Epithelial cell of esophagus (primary cell): ENCODE measurements at regions not wholly inside any gene's neighbourhood (a gene's known extent, or its start where the extent isn't known, plus 50 kb on each side); places are given as distances from the start of the nearest gene placed in this dataset.

Source experiments
- DNase-seq: peaks from one replicate; pipeline ENCODE4 v3.0.0; 2010; ENCODE audit warnings: low read depth
- H3K4me3 ChIP-seq: 2 replicates; pipeline ENCODE4 v1.5.1; 2011; ENCODE audit warnings: mild to moderate bottlenecking, low read length, control low read depth
- TF ChIP-seq, protein P1 (sequence below): IDR thresholded peaks from 2 replicates; pipeline ENCODE4 v1.5.1; 2011; ENCODE audit warnings: low read depth, mild to moderate bottlenecking, low read length, control low read depth, inconsistent platforms; ENCODE audit not compliant: insufficient read depth; ENCODE audit errors: missing control alignments

DNA sequence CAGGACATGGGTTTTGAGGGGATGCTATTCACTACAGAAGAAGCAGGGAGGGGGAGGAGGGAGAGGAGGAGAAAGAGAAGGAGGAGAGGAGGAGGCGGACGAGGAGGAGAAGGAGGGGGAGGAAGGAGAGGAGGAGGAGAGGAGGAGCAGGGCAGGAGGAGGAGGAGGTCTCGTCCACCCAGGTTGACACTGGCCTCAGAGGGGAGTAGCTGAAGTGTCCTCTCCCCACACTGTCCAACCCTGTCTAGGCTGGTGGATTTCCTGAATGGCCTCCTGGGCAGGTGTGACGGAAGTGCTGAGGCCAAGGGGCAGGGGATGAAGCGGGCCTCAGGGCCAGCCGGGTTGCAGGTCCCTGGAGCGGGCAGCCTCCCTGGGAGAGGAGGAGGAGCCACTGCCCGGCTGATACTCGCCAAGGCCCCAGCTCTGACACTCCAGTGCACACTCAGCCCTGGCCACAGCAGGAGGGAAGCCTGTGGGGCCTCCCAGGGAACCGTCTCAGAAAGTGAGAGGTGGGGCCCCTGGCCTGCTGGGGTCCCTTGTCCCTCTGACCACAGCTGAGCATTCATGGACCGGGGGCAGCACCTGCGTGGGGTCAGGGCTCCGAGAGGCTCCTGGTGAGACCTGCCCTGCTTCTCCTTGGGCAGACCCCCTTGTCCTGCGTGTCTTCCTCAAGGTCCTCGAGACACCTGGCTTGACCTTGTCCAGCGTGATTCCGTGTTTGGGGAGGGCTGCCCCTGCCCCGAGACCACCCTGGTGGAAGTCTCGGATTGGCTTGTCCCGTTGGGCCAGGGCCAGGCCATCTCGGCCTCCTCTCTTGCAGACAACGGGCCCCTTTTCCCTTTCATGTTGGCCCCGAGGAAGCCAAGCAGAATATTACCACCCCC, 200.6 kb upstream of the CIBAR2 start:
- DNase-seq: no peak
- H3K4me3 ChIP-seq: no peak overlapping the region
- TF ChIP-seq, protein P1, sequence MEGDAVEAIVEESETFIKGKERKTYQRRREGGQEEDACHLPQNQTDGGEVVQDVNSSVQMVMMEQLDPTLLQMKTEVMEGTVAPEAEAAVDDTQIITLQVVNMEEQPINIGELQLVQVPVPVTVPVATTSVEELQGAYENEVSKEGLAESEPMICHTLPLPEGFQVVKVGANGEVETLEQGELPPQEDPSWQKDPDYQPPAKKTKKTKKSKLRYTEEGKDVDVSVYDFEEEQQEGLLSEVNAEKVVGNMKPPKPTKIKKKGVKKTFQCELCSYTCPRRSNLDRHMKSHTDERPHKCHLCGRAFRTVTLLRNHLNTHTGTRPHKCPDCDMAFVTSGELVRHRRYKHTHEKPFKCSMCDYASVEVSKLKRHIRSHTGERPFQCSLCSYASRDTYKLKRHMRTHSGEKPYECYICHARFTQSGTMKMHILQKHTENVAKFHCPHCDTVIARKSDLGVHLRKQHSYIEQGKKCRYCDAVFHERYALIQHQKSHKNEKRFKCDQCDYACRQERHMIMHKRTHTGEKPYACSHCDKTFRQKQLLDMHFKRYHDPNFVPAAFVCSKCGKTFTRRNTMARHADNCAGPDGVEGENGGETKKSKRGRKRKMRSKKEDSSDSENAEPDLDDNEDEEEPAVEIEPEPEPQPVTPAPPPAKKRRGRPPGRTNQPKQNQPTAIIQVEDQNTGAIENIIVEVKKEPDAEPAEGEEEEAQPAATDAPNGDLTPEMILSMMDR: no peak

- TF ChIP-seq, protein P1: no peak
- H3K4me3 ChIP-seq: no peak overlapping the region
- DNase-seq: peak; percentile 59
Measured at GRCh38 chr16:85313526-85314301, 201.4 kb upstream of the CIBAR2 start.

- no peak overlapping the region for H3K4me3 ChIP-seq
- DNase-seq: no peak
- TF ChIP-seq, protein P1: no peak
Measured at GRCh38 chr16:85314512-85314971, 202.3 kb upstream of the CIBAR2 start.

DNA sequence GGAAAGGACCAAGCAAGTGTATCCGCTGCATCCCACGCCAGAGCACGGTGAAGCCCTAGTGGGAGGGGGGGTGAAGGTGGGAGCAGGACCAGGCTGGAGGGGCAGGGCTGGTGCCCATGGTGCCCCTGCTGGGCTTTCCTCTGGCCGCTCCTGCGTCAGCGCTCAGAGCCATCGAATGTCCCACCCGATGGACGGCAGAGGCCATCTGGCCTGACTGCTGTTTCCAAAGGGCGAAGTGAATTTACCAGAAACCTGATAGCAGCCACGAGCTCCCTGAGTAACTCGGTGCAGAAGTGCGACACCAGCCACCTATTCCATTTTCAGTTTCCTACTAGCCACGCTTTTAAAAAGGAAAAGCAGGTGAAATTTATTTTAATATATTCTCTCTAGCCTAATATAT, 203.6 kb upstream of the CIBAR2 start:
- TF ChIP-seq, protein P1: no peak
- H3K4me3 ChIP-seq: no peak overlapping the region
- DNase-seq: no peak

- no peak overlapping the region for H3K4me3 ChIP-seq
- TF ChIP-seq, protein P1: peak; percentile 82
- DNase-seq: peak; percentile 61
Measured at GRCh38 chr16:85316321-85316919, 204.1 kb upstream of the CIBAR2 start.

DNA sequence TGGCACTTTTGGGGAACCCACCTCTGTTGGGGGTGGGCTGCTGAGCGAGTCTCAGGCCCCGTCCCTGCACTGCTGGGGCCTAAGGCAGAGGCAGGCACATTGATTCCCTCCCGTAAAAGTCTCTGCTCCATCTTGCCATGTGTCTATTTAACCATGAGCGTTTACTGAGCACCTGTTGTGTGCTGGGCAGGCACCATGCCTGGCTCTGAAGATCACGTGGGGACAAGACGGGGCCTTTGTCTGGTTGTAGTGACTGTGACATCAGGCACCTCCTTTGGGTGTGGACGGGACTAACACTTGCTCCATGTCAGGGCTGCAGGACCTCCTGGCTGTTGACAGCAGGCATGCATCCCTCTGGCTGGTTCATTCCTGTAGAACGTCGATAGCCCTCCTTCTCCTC, 204.7 kb upstream of the CIBAR2 start:
- DNase-seq: no peak
- no peak overlapping the region for H3K4me3 ChIP-seq
- TF ChIP-seq, protein P1: no peak
